ENCODE measurements at regions not wholly inside any gene's neighbourhood (a gene's known extent, or its start where the extent isn't known, plus 50 kb on each side); places are given as distances from the start of the nearest gene placed in this dataset.

DNA sequence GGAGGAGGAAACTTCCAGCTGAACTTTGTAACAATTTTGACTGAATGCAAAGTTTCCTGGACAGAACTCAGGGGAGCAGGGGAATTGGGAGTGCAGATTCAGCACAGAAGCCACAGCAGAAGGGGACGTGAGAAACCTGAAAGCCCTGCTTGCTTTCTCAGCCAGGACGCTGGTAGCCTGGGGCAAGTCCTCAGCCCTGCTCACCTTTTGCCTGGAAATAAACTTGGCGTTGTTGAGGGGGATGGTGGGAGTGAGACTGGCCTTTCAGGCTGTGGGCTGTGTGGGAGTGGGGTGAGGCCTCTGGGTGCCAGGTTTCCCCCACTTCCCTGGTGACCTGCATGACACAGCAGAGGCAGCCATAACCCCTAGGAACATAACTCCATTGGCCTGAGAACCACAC is 238.1 kb upstream of the HS3ST5 start (continued):
- TF ChIP-seq, protein P1, sequence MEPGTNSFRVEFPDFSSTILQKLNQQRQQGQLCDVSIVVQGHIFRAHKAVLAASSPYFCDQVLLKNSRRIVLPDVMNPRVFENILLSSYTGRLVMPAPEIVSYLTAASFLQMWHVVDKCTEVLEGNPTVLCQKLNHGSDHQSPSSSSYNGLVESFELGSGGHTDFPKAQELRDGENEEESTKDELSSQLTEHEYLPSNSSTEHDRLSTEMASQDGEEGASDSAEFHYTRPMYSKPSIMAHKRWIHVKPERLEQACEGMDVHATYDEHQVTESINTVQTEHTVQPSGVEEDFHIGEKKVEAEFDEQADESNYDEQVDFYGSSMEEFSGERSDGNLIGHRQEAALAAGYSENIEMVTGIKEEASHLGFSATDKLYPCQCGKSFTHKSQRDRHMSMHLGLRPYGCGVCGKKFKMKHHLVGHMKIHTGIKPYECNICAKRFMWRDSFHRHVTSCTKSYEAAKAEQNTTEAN (CRISPR knock-in tag; IDR thresholded peaks at IDR 0.05): no peak
- TF ChIP-seq ZNF138 (CRISPR knock-in tag; conservative IDR thresholded peaks at IDR 0.05): no peak

DNA sequence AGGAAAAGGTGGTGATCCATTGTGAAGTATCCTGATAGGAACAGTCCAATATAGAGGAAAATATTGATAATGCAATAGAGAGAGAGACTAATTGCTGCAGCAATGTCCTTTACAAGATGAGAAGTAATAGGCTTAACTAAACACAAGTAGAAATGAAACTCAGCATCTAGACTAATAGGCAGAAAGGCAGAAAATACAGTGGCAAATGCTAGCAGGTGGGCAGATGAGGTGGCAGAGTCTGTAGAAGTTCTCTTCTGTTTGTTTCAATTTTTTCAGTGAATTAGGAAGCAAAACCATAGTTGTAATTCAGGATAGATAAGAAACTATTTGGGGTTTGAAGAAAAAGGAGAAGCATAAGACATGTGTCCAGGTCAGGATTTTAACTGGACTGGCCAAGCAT is 236.7 kb upstream of the HS3ST5 start:
- DNase-seq (ENCODE audit: low spot score) (no peak), ATAC-seq (no peak)
- H3K9me3 Mint-ChIP-seq: peaks cover 36% of the 10 kb centered on the region
- no peak overlapping the region for H3K27ac Mint-ChIP-seq
- ChIA-PET CTCF (no interaction called here), POLR2A (no interaction called here)
- peaks cover 66% of the 10 kb centered on the region for H3K27me3 Mint-ChIP-seq (ENCODE audit: low read depth)
- peaks cover 16% of the 10 kb centered on the region for H3K4me1 Mint-ChIP-seq
- peaks cover 10% of the 10 kb centered on the region for H3K36me3 Mint-ChIP-seq
- H3K4me3 Mint-ChIP-seq: no peak overlapping the region
- TF ChIP-seq, protein P2, sequence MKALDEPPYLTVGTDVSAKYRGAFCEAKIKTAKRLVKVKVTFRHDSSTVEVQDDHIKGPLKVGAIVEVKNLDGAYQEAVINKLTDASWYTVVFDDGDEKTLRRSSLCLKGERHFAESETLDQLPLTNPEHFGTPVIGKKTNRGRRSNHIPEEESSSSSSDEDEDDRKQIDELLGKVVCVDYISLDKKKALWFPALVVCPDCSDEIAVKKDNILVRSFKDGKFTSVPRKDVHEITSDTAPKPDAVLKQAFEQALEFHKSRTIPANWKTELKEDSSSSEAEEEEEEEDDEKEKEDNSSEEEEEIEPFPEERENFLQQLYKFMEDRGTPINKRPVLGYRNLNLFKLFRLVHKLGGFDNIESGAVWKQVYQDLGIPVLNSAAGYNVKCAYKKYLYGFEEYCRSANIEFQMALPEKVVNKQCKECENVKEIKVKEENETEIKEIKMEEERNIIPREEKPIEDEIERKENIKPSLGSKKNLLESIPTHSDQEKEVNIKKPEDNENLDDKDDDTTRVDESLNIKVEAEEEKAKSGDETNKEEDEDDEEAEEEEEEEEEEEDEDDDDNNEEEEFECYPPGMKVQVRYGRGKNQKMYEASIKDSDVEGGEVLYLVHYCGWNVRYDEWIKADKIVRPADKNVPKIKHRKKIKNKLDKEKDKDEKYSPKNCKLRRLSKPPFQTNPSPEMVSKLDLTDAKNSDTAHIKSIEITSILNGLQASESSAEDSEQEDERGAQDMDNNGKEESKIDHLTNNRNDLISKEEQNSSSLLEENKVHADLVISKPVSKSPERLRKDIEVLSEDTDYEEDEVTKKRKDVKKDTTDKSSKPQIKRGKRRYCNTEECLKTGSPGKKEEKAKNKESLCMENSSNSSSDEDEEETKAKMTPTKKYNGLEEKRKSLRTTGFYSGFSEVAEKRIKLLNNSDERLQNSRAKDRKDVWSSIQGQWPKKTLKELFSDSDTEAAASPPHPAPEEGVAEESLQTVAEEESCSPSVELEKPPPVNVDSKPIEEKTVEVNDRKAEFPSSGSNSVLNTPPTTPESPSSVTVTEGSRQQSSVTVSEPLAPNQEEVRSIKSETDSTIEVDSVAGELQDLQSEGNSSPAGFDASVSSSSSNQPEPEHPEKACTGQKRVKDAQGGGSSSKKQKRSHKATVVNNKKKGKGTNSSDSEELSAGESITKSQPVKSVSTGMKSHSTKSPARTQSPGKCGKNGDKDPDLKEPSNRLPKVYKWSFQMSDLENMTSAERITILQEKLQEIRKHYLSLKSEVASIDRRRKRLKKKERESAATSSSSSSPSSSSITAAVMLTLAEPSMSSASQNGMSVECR (CRISPR knock-in tag; IDR thresholded peaks at IDR 0.05; ENCODE audit: borderline replicate concordance): no peak
- TF ChIP-seq EMX1 (CRISPR knock-in tag; IDR thresholded peaks at IDR 0.05) (no peak), TEAD1 (CRISPR knock-in tag; IDR thresholded peaks at IDR 0.05) (no peak), ATF1 (CRISPR knock-in tag; IDR thresholded peaks at IDR 0.05) (no peak), TP53 (CRISPR knock-in tag; IDR thresholded peaks at IDR 0.05) (no peak), FOXP1 (CRISPR knock-in tag; IDR thresholded peaks at IDR 0.05; ENCODE audit: borderline replicate concordance) (no peak), ZNF263 (CRISPR knock-in tag; IDR thresholded peaks at IDR 0.05; ENCODE audit: low read depth) (no peak)
- TF ChIP-seq, protein P3, sequence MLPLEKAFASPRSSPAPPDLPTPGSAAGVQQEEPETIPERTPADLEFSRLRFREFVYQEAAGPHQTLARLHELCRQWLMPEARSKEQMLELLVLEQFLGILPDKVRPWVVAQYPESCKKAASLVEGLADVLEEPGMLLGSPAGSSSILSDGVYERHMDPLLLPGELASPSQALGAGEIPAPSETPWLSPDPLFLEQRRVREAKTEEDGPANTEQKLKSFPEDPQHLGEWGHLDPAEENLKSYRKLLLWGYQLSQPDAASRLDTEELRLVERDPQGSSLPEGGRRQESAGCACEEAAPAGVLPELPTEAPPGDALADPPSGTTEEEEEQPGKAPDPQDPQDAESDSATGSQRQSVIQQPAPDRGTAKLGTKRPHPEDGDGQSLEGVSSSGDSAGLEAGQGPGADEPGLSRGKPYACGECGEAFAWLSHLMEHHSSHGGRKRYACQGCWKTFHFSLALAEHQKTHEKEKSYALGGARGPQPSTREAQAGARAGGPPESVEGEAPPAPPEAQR (CRISPR knock-in tag; IDR thresholded peaks at IDR 0.05): no peak
- TF ChIP-seq, protein P4, sequence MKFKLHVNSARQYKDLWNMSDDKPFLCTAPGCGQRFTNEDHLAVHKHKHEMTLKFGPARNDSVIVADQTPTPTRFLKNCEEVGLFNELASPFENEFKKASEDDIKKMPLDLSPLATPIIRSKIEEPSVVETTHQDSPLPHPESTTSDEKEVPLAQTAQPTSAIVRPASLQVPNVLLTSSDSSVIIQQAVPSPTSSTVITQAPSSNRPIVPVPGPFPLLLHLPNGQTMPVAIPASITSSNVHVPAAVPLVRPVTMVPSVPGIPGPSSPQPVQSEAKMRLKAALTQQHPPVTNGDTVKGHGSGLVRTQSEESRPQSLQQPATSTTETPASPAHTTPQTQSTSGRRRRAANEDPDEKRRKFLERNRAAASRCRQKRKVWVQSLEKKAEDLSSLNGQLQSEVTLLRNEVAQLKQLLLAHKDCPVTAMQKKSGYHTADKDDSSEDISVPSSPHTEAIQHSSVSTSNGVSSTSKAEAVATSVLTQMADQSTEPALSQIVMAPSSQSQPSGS (CRISPR knock-in tag; IDR thresholded peaks at IDR 0.05; ENCODE audit: borderline replicate concordance, low read depth): no peak

DNA sequence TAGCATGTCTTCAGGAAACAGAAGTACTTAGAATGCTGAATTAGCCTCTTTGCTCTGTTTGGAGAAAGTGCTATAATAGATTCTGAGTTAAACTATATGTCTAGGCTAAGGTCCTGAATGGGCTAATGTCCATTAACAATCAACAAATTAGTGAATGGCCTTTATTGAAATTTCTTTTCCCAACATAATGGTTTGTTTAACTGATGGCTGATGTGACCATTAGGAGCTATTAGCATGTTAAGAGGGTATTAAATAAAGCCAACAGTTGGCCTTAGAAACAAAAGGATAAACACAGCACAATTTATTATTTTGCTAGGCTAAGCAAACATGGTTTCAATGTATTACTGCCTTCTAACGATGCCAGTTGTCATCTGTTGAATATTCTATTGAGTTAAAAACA is 234.3 kb upstream of the HS3ST5 start:
- no peak for ATAC-seq
- H3K36me3 Mint-ChIP-seq: peaks cover 2% of the 10 kb centered on the region; the same call in 1 of the 2 replicates
- ChIA-PET POLR2A (no interaction called here), CTCF (no interaction called here)
- no peak for TF ChIP-seq NFE2L1 (CRISPR knock-in tag; IDR thresholded peaks at IDR 0.05)
- TF ChIP-seq JUN (CRISPR knock-in tag; IDR thresholded peaks at IDR 0.05): no peak
- TF ChIP-seq NR2C2 (CRISPR knock-in tag; IDR thresholded peaks at IDR 0.05): no peak
- no peak for TF ChIP-seq ZNF423 (CRISPR knock-in tag; IDR thresholded peaks at IDR 0.05)
- H3K4me3 Mint-ChIP-seq: no peak overlapping the region
- peaks cover 14% of the 10 kb centered on the region for H3K9me3 Mint-ChIP-seq
- no peak for DNase-seq (ENCODE audit: low spot score)
- peaks cover 77% of the 10 kb centered on the region for H3K27me3 Mint-ChIP-seq (ENCODE audit: low read depth)
- H3K4me1 Mint-ChIP-seq: peaks cover 16% of the 10 kb centered on the region
- no peak overlapping the region for H3K27ac Mint-ChIP-seq
